ENCODE measurements at regions not wholly inside any gene's neighbourhood (a gene's known extent, or its start where the extent isn't known, plus 50 kb on each side); places are given as distances from the start of the nearest gene placed in this dataset.

DNA sequence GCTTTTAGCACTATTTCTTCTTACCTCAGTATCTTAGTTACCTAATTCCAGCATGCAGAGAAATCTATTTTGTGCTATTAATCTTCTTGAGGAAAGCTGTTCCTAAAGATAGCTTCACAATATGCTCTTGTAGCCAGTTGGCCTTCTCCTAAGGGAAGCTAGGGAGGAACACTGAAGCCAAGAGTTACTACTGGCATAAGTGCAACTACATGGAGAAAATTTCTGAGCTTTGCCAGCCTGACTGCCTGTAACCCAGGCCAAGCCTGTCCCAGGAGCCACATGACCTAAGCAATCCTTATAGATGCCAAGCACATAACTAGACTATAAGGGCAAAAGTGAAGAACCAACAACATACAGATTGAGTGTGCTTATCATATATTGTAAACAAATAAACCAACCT, 890.2 kb downstream of the FLRT2 start:
- no peak overlapping the region for H3K27ac ChIP-seq
- H3K4me3 ChIP-seq: no peak overlapping the region
- DNase-seq: no peak
- H3K4me1 ChIP-seq (replicated peaks in 1 of 2): no peaks in the 10 kb centered on the region
- intact Hi-C loops (cut with DNase I): no loop called here
- H3K9me3 ChIP-seq (replicated peaks in 1 of 3): no peaks in the 10 kb centered on the region
- no peaks in the 10 kb centered on the region for H3K27me3 ChIP-seq
- no peaks in the 10 kb centered on the region for H3K36me3 ChIP-seq (replicated peaks in 1 of 2)
- TF ChIP-seq CTCF (IDR thresholded peaks at IDR 0.05): no peak
- no peak for TF ChIP-seq POLR2A (IDR thresholded peaks at IDR 0.05)

- WGBS, 4 donors: 77 to 84% (median 79%) methylated on average over 1 of the region's 1 CpG
- Histone ChIP-seq H3K4me1 (replicated peaks in 1 of 2) (no peaks in the 10 kb centered on the region), H3K9me3 (replicated peaks in 1 of 3) (no peaks in the 10 kb centered on the region), H3K27me3 (no peaks in the 10 kb centered on the region), H3K27ac (no peak overlapping the region), H3K4me3 (no peak overlapping the region), H3K36me3 (replicated peaks in 1 of 2) (no peaks in the 10 kb centered on the region)
- no peak for TF ChIP-seq CTCF (IDR thresholded peaks at IDR 0.05)
- TF ChIP-seq POLR2A (IDR thresholded peaks at IDR 0.05): no peak
- intact Hi-C loops (cut with DNase I): no loop called here
- DNase-seq: no peak
Observed at GRCh38 chr14:86414146-86414545, 884.2 kb downstream of the FLRT2 start.

- Histone ChIP-seq H3K4me1 (replicated peaks in 1 of 2) (no peaks in the 10 kb centered on the region), H3K4me3 (no peak overlapping the region), H3K36me3 (replicated peaks in 1 of 2) (no peaks in the 10 kb centered on the region), H3K9me3 (replicated peaks in 1 of 3) (no peaks in the 10 kb centered on the region), H3K27ac (no peak overlapping the region), H3K27me3 (no peaks in the 10 kb centered on the region)
- no peak for TF ChIP-seq POLR2A (IDR thresholded peaks at IDR 0.05)
- no peak for TF ChIP-seq CTCF (IDR thresholded peaks at IDR 0.05)
- intact Hi-C loops (cut with DNase I): no loop called here
- no peak for DNase-seq
- 53 to 63% (median 61%) methylated on average over 3 of the region's 3 CpGs for WGBS, 4 donors
Observed at GRCh38 chr14:86404989-86405649, 875.2 kb downstream of the FLRT2 start.

- Histone ChIP-seq H3K9me3 (replicated peaks in 1 of 3) (no peaks in the 10 kb centered on the region), H3K4me1 (replicated peaks in 1 of 2) (no peaks in the 10 kb centered on the region), H3K36me3 (replicated peaks in 1 of 2) (no peaks in the 10 kb centered on the region), H3K27ac (no peak overlapping the region), H3K27me3 (no peaks in the 10 kb centered on the region), H3K4me3 (no peak overlapping the region)
- 45 to 62% (median 47%) methylated on average over 2 of the region's 2 CpGs for WGBS, 4 donors
- DNase-seq: no peak
- TF ChIP-seq CTCF (IDR thresholded peaks at IDR 0.05): no peak
- TF ChIP-seq POLR2A (IDR thresholded peaks at IDR 0.05): no peak
- intact Hi-C loops (cut with DNase I): no loop called here
Observed at GRCh38 chr14:86404425-86404824, 874.5 kb downstream of the FLRT2 start.

All from adrenal gland (tissue), 9 donors.